C4-2B (cell line): ENCODE measurements at regions not wholly inside any gene's neighbourhood (a gene's known extent, or its start where the extent isn't known, plus 50 kb on each side); places are given as distances from the start of the nearest gene placed in this dataset.

Experiments
- ZFX ChIP-seq: fragments of 450-650 bp; IDR thresholded peaks from 2 replicates; pipeline ENCODE4 v1.6.1; 2017
- TF ChIP-seq, protein P1 (sequence below): fragments of 450-650 bp; conservative IDR thresholded peaks from 2 replicates; pipeline ENCODE4 v1.5.1; 2017; ENCODE audit warnings: mild to moderate bottlenecking

DNA sequence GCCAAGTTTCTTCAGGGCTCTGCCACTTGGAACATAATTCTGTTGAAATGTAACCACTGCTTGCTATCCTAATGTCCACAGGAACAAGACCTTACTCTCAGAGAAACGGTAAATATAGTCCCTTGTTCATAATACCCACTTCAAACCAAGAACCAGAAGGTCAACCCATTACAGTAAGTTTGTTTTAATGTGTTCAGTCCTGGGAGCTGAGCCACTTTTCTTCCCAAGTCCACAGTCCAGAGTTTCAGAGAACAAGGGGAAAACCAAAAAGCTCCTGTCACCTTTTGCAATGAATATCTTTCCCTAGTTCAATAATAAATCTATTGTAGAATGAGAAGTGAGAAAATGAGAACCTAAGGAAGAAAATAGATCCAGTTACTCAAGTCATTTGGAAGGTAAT is 431.9 kb upstream of the MANEA start:
- TF ChIP-seq ZFX, result no peak
- TF ChIP-seq, protein P1, sequence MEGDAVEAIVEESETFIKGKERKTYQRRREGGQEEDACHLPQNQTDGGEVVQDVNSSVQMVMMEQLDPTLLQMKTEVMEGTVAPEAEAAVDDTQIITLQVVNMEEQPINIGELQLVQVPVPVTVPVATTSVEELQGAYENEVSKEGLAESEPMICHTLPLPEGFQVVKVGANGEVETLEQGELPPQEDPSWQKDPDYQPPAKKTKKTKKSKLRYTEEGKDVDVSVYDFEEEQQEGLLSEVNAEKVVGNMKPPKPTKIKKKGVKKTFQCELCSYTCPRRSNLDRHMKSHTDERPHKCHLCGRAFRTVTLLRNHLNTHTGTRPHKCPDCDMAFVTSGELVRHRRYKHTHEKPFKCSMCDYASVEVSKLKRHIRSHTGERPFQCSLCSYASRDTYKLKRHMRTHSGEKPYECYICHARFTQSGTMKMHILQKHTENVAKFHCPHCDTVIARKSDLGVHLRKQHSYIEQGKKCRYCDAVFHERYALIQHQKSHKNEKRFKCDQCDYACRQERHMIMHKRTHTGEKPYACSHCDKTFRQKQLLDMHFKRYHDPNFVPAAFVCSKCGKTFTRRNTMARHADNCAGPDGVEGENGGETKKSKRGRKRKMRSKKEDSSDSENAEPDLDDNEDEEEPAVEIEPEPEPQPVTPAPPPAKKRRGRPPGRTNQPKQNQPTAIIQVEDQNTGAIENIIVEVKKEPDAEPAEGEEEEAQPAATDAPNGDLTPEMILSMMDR, result no peak
